Neural progenitor cell (in vitro differentiated cells): ENCODE measurements at regions not wholly inside any gene's neighbourhood (a gene's known extent, or its start where the extent isn't known, plus 50 kb on each side); places are given as distances from the start of the nearest gene placed in this dataset.

Experiments used
- DNase-seq: peaks from one replicate; pipeline ENCODE4 v3.0.0-alpha.2; 2016; ENCODE audit warnings: low spot score
- H2AFZ ChIP-seq: fragments of 200-600 bp; sonication (generic); replicated peaks from 2 replicates; pipeline ENCODE4 v1.6.1; 2016; ENCODE audit warnings: antibody characterized with exemption
- H3F3A ChIP-seq: fragments of 200-600 bp; sonication (generic); 2 replicates; pipeline ENCODE4 v1.6.1; 2016; ENCODE audit warnings: antibody characterized with exemption, low read depth
- H3K27ac ChIP-seq: fragments of 200-600 bp; sonication (generic); 2 replicates; pipeline ENCODE4 v1.5.1; 2016; ENCODE audit warnings: mild to moderate bottlenecking
- H3K27me3 ChIP-seq: fragments of 200-600 bp; sonication (generic); 2 replicates; pipeline ENCODE4 v1.6.1; 2016; ENCODE audit warnings: mild to moderate bottlenecking, moderate library complexity
- H3K36me3 ChIP-seq: fragments of 200-600 bp; sonication (generic); 2 replicates; pipeline ENCODE4 v1.5.1; 2016
- H3K4me1 ChIP-seq: fragments of 200-600 bp; sonication (generic); 2 replicates; pipeline ENCODE4 v1.6.1; 2016; ENCODE audit warnings: mixed run types
- H3K4me2 ChIP-seq: fragments of 200-600 bp; sonication (generic); 2 replicates; pipeline ENCODE4 v1.6.1; 2016
- H3K4me3 ChIP-seq: fragments of 200-600 bp; sonication (generic); 2 replicates; pipeline ENCODE4 v1.5.1; 2016
- H3K79me2 ChIP-seq: fragments of 200-600 bp; sonication (generic); 2 replicates; pipeline ENCODE4 v1.6.1; 2016; ENCODE audit warnings: low read depth
- H3K9ac ChIP-seq: fragments of 200-600 bp; sonication (generic); 2 replicates; pipeline ENCODE4 v1.6.1; 2016
- H3K9me3 ChIP-seq: fragments of 200-600 bp; sonication (generic); 2 replicates; pipeline ENCODE4 v1.5.1; 2016; ENCODE audit warnings: low read depth
- H4K20me1 ChIP-seq: fragments of 200-600 bp; sonication (generic); 2 replicates; pipeline ENCODE4 v1.6.1; 2016; ENCODE audit warnings: low read depth
- H3K27ac Mint-ChIP-seq: 3 replicates; pipeline ENCODE4 v1.8.0; 2021; ENCODE audit warnings: mixed read lengths
- H3K27me3 Mint-ChIP-seq: 2 replicates; pipeline ENCODE4 v1.8.0; 2022; ENCODE audit warnings: low read depth, mild to moderate bottlenecking, inconsistent platforms, moderate library complexity, mixed read lengths; ENCODE audit not compliant: insufficient read depth
- H3K36me3 Mint-ChIP-seq: 3 replicates; pipeline ENCODE4 v1.8.0; 2021; ENCODE audit warnings: mixed read lengths
- H3K4me1 Mint-ChIP-seq: 3 replicates; pipeline ENCODE4 v1.8.0; 2021; ENCODE audit warnings: mixed read lengths
- H3K4me3 Mint-ChIP-seq: 3 replicates; pipeline ENCODE4 v1.8.0; 2021; ENCODE audit warnings: mild to moderate bottlenecking, moderate library complexity, mixed read lengths
- H3K9me3 Mint-ChIP-seq: 3 replicates; pipeline ENCODE4 v1.8.0; 2020; ENCODE audit warnings: mixed read lengths
- CTCF ChIP-seq: fragments of 200-600 bp; sonication (generic); IDR thresholded peaks from 2 replicates; pipeline ENCODE4 v1.5.1; 2017; ENCODE audit warnings: antibody characterized with exemption, mild to moderate bottlenecking
- EZH2 ChIP-seq: fragments of 200-600 bp; sonication (generic); IDR thresholded peaks from 2 replicates; pipeline ENCODE4 v1.6.1; 2017; ENCODE audit warnings: antibody characterized with exemption, mild to moderate bottlenecking, moderate library complexity
- EZH2phosphoT487 ChIP-seq: fragments of 200-600 bp; sonication (generic); IDR thresholded peaks from 2 replicates; pipeline ENCODE4 v1.6.1; 2017; ENCODE audit warnings: antibody characterized with exemption

DNA sequence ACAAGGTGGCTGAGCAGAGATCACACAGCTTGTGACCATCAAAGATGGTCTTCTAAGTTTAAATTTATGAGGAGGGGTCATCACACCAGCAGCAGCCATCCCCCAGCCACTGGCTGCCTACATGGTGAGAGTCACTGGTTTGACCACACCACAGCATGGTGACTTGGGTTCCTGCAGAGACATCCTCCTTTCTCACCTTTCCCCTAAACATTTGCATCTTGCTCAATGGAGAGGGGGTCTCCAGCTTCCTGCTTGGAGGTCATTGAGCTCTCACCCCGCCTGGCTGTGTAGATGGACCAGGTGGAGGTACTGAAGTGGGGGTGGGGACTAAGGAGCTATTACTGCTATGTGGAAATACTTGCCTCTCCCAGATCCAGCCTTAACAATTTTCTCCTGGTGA lies 247.6 kb upstream of the ARGLU1 start:
- H3K9ac ChIP-seq, result no peak overlapping the region
- H4K20me1 ChIP-seq, result no peaks in the 10 kb centered on the region
- H3K4me2 ChIP-seq, result peak overlapping the region; percentile 41
- H3K27ac Mint-ChIP-seq, result no peak overlapping the region
- no peaks in the 10 kb centered on the region for H3K79me2 ChIP-seq
- no peaks in the 10 kb centered on the region for H3K27me3 Mint-ChIP-seq
- peaks cover 44% of the 10 kb centered on the region for H3K4me1 ChIP-seq
- H3K36me3 ChIP-seq, result no peaks in the 10 kb centered on the region
- peaks cover 16% of the 10 kb centered on the region for H3K4me1 Mint-ChIP-seq
- H3K4me3 ChIP-seq, result no peak overlapping the region
- no peak overlapping the region for H2AFZ ChIP-seq
- DNase-seq, result no peak
- no peaks in the 10 kb centered on the region for H3K9me3 ChIP-seq
- no peaks in the 10 kb centered on the region for H3K27me3 ChIP-seq
- no peak overlapping the region for H3K27ac ChIP-seq
- no peaks in the 10 kb centered on the region for H3K9me3 Mint-ChIP-seq
- peaks cover 22% of the 10 kb centered on the region for H3F3A ChIP-seq
- H3K4me3 Mint-ChIP-seq, result no peak overlapping the region
- no peaks in the 10 kb centered on the region for H3K36me3 Mint-ChIP-seq
- no peak for TF ChIP-seq EZH2
- no peak for TF ChIP-seq CTCF
- no peak for TF ChIP-seq EZH2phosphoT487

GRCh38 chr13:106814463-106814862 lies 246.5 kb upstream of the ARGLU1 start:
- H3K4me3 Mint-ChIP-seq, result no peak overlapping the region

GRCh38 chr13:106810069-106810468 lies 242.1 kb upstream of the ARGLU1 start:
- Mint-ChIP-seq H3K27me3 (peaks cover 3% of the 10 kb centered on the region), H3K4me3 (no peak overlapping the region), H3K9me3 (no peaks in the 10 kb centered on the region), H3K27ac (no peak overlapping the region), H3K4me1 (peaks cover 41% of the 10 kb centered on the region), H3K36me3 (no peaks in the 10 kb centered on the region)
- Histone ChIP-seq H3K9me3 (no peaks in the 10 kb centered on the region), H3K4me2 (peak overlapping the region; percentile 68), H3K27me3 (no peaks in the 10 kb centered on the region), H3K27ac (peak overlapping the region; percentile 84), H3K9ac (no peak overlapping the region), H3F3A (peaks cover 41% of the 10 kb centered on the region), H3K4me1 (peaks cover 62% of the 10 kb centered on the region), H3K4me3 (peak overlapping the region; percentile 23), H2AFZ (no peak overlapping the region), H4K20me1 (no peaks in the 10 kb centered on the region), H3K79me2 (no peaks in the 10 kb centered on the region), H3K36me3 (no peaks in the 10 kb centered on the region)
- peak; percentile 77 for DNase-seq
- TF ChIP-seq CTCF, result no peak
- no peak for TF ChIP-seq EZH2
- peak; percentile 99 for TF ChIP-seq EZH2phosphoT487

More at GRCh38 chr13:106814463-106814862, 246.5 kb upstream of the ARGLU1 start:
- no peak overlapping the region for H3K4me2 ChIP-seq
- DNase-seq, result no peak
- H3K79me2 ChIP-seq, result no peaks in the 10 kb centered on the region
- H2AFZ ChIP-seq, result peak overlapping the region; percentile 57
- H4K20me1 ChIP-seq, result no peaks in the 10 kb centered on the region
- peaks cover 25% of the 10 kb centered on the region for H3K4me1 Mint-ChIP-seq
- H3K27me3 ChIP-seq, result no peaks in the 10 kb centered on the region
- H3F3A ChIP-seq, result peaks cover 33% of the 10 kb centered on the region
- no peaks in the 10 kb centered on the region for H3K9me3 Mint-ChIP-seq
- no peaks in the 10 kb centered on the region for H3K27me3 Mint-ChIP-seq
- peaks cover 54% of the 10 kb centered on the region for H3K4me1 ChIP-seq
- no peak overlapping the region for H3K27ac ChIP-seq
- H3K9me3 ChIP-seq, result no peaks in the 10 kb centered on the region
- no peak overlapping the region for H3K27ac Mint-ChIP-seq
- H3K36me3 ChIP-seq, result no peaks in the 10 kb centered on the region
- no peak overlapping the region for H3K4me3 ChIP-seq
- H3K36me3 Mint-ChIP-seq, result no peaks in the 10 kb centered on the region
- H3K9ac ChIP-seq, result no peak overlapping the region
- no peak for TF ChIP-seq CTCF
- no peak for TF ChIP-seq EZH2
